Glomerular visceral epithelial cell (primary cell): ENCODE measurements at regions not wholly inside any gene's neighbourhood (a gene's known extent, or its start where the extent isn't known, plus 50 kb on each side); places are given as distances from the start of the nearest gene placed in this dataset.
"Not testable (repeated sequence)": the region's sequence is repeated elsewhere in the genome, so short reads cannot be mapped to it uniquely, and the experiment has no call there.

Source experiments
- DNase-seq: peaks from one replicate; pipeline ENCODE4 v3.0.0-alpha.2; 2016; ENCODE audit errors: extremely low spot score

DNA sequence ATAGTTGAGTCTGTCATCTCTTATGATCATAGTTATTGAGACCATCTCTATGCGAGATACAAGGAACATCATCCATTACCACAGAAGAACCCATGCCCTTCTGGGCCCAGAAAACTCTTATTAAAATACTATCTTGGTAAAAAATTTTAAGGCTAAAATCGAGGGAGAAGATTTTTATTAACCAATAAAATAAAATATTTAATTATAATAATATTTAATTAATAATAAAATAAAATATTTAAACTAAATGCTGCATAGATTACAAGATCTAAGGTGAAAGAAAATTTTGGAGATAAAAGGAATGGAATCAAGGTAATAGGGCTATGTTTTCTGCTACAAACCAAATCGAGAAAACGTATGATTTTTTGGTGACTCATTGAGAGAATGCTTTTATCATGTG, 540.2 kb downstream of the KCNH5 start:
- no peak for DNase-seq

DNA sequence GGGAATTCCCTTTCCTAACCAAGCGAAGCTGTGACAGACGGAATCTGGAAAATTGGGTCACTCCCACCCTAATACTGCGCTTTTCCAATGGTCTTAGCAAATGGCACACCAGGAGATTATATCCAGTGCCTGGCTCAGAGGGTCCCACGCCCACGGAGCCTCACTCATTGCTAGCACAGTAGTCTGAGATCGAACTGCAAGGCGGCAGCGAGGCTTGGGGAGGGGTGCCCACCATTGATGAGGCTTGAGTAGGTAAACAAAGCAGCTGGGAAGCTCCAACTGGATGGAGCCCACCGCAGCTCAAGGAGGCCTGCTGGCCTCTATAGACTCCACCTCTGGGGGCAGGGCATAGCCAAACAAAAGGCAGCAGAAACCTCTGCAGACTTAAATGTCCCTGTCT, 523.9 kb downstream of the KCNH5 start:
- DNase-seq, result not testable (repeated sequence)

DNA sequence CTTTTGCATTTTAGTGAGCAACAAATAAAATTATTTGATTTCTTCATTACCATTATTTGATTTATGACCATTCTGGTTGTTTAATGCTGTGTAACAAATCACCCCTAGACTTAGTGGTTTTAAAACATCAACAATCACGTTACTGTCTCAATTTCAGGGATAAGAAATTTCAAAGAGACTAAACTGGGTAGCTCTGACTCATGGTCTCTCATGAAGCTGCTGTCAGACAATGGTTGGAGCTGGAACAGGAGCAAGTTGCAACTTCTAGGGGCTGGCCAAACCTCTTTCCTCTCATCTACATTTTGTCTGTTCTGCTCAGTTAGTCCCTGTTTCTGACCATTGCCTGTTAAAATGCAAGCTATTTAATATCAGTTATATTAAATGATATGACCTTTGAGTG, 517.0 kb downstream of the KCNH5 start:
- no peak for DNase-seq

DNA sequence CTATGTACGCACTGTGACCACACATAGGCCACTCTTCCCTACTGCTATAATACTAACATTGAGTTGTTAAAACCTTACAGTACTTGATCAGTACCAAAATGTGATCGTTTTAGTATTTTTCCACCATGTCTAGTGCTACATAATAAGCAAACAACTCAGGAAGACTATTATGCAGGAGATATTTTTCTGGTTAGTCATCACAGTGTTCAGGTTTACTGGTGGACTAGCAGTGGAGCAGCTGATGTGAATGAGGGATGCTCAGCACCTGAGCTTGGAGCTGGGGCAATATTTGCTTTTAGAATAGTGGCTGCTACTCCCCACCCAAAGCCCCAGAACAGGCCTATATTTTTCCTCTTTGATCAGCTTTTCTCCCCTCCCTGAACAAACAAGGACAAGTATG, 513.1 kb downstream of the KCNH5 start:
- DNase-seq, result no peak

DNA sequence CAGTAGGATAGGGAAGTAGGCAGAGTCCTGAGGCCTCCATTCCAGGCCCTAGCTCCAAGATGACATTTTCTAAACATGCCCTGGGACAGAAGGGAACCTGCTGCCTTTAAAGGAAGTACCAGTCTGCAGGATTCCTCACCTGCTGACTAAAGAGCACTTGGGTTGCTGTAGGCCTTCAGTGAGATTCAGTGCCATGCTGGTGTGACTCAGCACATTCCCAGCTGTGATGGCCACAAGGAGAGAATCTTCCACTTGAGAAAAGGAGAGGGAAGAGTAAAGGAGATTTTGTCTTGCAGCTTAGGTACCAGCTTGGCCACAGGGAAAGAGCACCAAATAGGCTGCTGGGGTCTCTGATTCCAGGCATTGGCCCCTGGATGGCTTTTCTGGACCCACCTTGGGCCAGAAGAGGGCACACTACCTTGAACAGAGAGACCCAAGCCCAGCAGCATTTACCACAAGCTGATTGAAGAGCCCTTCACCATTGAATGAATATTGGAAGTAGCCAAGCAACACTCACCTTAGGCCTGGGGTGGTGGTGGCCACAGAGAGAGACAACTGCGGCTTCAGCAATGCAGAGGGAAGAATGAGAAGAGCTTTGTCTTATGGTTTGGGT, 498.3 kb downstream of the KCNH5 start:
- DNase-seq, result no peak

DNA sequence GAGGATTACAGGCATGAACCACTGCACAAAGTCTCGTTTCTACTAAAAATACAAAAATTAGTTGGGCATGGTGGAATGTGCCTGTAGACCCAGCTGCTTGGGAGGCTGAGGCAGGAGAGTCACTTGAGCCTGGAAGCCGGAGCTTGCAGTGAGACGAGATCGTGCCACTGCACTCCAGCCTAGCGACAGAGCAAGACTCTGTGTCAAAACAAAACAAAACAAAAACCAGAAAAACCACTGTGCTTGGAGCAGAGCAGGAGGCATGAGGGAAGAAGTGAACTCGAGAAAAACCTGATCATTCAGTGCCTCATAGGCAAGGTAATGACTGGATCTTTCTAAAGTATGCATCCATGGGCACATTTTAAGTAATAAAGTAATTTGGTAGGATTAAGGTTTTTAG, 487.8 kb downstream of the KCNH5 start:
- no peak for DNase-seq

DNA sequence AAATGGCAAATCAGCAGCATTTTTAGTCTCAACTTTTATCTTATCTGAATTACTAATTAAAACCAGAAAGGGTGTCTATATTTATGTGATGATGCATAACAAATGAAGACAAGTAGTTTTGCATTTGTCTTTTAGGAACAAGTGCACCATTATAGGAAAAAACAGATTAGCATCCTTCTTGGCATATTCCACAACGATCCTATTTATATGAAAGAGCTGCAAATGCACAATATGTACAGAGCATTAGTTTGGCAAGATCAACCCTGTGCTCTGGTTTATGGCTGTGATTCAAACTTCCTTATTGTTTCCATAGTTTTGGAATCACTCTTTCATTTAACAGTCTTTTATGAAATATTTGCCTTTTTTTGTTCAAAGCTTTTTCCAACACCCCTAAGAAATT, 486.8 kb downstream of the KCNH5 start:
- no peak for DNase-seq

DNA sequence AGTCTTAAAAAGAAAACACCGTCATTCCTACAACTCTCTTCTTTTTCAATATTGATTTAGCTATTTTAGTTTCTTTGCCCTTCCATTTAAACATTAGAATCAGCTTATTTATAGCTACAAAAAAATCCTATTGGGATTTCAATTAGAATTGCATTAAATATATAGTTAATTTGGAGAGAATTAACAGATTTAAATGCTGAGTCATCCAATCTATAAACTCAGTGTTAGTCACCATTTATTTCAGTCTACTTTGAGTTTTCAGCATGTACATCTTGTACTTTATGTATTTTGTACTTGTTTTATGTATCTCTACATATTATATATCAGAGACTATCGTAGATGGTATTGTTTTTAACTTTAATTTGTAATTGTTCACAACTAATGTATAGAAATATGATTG, 460.0 kb downstream of the KCNH5 start:
- no peak for DNase-seq

DNA sequence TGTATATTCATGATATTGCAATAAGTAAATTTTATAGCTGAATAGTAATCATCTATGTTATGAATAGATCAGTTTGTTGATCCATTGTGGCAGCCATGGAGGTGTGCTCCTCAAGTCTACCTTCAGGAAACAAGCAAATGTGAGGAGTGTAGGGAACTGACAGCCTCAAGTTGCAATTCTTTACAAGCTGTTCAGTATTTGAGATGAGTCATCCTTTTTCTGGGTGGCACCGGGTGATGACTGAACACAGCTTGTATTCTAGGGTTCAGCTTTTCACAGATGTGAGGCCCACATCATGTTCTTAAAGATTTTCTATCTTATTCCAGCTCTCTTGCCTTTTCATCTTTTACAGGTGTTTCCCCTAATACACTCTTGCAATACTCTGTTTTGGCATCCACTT, 452.4 kb downstream of the KCNH5 start:
- DNase-seq, result no peak

DNA sequence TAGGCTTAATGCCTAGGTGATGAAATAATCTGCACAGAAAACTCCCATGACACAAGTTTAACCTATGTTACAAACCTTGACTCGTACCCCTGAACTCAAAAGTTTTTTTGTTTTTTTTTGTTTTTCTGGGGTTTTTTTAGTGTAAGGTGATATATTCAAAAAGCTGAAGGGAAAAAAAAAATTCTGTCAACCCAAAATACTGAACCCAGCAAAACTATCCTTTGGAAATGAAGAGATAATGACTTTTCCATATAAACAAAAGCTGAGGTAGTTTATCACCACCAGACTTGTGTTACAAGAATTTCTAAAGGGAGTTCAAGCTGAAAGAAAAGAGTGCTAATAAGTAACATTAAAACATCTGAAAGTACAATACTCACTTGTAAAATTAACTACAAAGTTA, 448.1 kb downstream of the KCNH5 start:
- DNase-seq, result no peak

DNA sequence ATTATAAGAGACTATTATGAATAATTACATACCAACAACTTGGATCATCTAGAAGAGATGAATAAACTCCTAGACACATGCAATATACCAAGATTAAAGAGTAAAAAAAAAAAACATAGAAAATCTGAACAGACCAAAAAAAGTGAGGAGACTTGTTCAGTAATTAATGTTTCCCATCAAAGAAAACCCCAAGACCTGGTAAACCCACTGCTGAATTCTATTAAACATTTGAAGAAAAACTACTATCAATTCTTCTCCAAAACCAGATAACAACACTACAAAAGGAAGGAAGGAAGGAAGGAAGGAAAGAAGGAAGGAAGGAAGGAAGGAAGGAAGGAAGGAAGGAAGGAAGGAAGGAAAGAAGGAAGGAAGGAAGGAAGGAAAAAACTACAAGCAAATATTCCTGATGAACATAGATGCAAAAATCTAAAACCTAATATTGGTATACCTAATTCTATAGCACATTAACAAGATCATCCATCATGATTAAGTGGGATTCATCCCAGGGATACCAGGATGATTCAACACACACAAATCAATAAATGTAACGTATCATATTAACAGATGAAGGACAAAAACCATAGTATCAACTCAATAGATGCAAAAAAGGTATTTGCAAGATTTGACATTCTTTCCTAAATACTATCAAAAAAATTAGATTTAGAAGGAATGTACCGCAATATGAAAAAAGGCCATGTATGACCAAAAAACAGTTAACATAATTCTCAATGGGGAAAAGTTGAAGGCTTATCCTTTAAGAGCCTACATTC, 445.5 kb downstream of the KCNH5 start:
- no peak for DNase-seq

DNA sequence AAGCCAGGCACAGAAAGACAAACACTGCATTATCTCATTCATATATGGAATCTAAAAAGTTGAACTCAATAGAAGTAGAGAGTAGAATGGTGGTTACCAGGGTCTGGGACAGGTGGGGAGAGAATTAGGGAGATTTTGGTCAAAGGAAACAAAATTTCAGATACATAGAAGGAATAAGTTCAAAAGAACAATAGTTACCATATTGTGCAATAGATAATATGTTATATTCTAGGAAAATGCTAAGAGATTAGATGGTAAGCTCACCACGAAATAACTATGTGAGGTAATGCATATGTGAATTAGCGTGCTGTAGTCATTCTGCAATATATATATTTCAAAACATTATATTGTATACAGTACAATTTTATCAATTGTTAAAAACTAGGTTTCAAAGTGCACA, 442.5 kb downstream of the KCNH5 start:
- DNase-seq, result no peak

DNA sequence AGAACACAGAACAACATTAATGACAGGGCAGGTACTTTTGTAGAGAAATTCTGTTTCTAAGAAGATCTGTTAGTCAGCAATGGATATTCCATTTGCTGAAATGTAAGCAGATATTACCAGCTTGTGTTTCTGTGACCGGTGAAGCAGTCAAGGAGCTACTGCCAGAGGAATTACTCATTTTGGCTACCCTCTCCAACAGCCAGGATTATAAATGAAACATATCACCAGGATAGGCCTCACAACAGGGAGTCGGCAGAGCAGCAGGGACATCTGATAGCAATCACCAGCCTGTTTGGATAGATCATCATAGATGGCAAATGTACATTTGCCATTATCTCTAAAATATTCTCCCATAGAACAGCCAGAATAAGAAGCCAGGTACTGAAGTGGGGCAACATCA, 440.7 kb downstream of the KCNH5 start:
- no peak for DNase-seq

DNA sequence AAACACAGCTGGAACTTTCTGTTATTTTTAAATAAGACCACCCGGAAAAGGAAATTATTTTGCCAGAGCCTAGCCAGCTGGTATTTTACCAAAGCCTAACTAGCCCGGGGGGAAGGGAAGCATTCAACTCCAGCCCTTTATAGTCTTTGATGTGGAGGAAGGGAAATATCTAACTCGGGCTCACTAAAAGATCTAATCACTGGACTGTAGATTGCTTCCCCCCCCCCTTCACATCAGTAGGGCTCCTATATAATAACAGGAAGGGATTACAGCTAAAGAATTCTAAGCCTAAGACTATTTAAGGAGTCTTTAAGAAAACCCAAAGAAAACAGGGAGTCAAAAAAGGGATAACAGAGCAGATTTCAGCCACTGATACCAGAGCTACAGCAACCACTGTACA, 431.1 kb downstream of the KCNH5 start:
- no peak for DNase-seq

DNA sequence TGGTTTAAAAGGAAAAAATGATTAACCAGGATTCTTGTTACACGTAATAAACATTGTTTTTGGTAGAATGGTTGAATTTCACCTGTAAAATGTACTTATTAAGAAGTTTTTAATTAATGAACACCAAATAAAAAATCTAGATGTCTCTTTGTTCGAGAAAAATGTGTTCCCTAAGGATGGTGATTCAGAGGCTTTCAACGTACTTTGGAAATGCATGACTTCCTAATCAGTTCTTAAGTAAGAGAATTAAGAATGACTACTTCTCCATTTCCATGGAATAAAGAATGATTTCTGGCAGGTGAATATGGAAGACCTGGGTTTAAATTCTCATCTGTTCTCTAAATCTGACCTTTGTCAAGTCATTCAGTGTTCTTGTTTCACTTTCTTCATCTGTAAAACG, 428.6 kb downstream of the KCNH5 start:
- DNase-seq, result no peak

DNA sequence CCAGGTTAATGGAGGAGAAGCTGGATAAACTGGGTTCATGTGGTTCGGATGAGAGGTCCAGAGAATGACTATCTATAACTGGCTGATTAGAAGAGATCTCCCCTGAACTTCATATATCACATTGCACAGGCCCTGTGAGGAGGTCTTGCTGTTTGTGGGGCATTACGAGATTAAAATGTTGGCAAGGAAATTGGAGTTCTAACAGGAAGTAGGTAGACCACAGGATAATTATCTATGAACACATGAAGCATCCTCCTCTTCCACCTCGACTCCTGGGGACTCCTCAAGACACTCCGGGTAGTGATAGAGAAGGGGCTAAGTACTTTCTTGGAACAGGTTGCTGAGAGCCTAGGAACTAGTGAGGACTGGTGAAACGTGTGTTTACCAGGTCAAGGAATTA, 418.8 kb downstream of the KCNH5 start:
- no peak for DNase-seq

DNA sequence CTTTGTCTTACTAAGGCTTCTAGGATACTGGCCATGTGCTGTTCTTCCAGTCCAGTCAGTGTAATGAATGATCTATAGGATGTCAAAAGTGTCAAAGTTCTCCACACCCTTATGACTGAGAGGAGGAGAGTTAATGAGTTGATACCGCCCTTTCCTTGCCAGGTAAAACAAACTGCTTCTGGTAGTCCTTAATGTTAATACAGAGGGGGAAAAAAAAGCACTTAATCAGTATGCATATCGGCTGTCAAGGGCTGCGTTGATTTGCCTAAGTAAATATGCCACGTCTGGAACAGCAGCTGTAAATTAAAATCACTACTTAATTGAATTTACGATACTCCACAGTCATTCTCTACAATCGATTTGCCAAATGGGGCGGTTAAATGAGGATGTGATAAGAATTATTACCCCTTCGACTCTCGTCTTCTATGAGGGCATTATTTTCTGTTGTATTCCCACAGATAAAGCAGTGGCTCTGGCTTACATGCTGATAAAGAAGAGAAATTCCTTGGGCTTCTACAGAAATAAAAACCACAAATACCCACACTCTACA, 416.0 kb downstream of the KCNH5 start:
- DNase-seq, result no peak

DNA sequence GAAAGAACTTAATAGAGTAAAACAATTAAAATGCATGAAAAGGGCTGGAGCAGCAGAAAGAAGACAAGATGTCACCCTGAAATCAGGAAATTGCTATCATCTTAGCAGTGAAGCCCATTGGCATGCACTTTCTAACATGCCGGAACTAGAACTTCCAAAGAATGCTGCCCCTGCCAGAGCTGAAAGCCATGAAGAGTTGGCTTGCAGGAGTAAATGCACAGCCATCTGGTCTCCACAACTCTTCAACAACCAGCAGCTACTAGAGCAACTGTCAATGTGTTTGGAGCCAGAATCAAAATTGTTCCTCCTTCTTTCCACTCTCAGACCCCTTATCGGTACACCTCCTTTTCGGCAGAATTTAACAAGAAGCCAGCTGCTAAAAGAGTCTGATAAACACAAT, 414.1 kb downstream of the KCNH5 start:
- no peak for DNase-seq

DNA sequence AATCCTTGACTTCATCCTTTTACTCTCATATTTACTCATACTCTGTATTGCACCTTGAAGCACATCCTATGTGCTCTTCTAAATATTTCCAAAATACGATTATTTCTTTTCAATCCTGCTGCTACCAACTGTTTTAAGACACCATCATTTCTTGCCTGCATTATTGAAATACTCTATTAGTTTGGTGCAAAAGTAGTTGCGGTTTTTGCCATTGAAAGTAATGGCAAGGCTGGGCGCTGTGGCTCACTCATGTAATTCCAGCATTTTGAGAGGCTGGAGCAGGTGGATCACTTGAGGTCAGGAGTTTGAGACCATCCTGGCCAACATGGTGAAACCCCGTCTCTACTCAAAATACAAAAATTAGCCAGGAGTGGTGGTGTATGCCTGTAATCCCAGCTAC, 412.5 kb downstream of the KCNH5 start:
- no peak for DNase-seq

DNA sequence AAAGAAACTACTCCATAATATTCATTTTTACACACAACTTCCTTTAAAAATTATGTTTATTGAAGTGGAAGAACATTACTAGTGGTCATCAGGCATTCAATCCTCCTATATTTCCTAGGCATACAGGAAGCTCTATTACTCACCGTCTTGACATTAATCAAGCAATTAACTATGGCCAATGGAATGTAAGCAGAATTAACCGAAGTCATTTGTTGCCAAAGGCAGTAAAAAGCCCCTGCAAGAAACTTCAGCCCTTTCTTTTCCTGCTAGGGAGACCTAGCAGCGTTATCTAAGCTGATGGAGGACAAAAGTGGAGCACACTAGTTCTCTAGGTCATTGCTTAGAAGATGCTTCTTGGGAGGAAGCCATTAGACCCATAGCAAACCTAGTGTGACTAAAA, 399.6 kb downstream of the KCNH5 start:
- DNase-seq, result no peak
